ENCODE measurements at regions not wholly inside any gene's neighbourhood (a gene's known extent, or its start where the extent isn't known, plus 50 kb on each side); places are given as distances from the start of the nearest gene placed in this dataset.

DNA sequence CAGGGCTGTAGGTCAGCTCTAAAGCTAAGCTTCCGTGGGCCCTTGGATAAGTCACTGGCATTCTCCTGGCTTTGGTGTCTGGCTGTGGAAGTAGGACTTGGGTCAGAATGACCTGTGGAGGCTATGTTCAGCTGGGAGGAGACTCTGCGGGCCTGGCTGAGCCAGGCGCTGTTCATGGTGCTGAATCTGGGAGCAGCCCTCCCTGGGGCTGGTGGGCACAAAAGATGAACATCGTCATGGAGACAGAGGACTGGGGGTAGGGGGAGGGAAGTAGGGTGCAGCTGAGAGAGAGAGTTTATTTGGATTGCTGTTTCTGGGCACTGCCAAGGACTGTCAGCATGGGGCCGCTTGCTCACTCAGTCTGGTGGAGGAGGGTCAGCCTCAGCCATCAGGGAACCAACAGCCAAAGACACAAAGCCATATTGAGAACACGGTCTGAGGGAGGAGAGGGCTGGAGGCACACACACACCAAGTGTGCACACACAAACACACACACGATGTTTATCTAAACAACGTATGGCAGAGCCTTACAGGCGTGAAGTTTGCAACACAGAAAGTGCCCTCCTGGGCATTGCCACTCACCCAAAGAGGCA lies 120.7 kb upstream of the LINGO1 start (continued):
- TF ChIP-seq, protein P1, sequence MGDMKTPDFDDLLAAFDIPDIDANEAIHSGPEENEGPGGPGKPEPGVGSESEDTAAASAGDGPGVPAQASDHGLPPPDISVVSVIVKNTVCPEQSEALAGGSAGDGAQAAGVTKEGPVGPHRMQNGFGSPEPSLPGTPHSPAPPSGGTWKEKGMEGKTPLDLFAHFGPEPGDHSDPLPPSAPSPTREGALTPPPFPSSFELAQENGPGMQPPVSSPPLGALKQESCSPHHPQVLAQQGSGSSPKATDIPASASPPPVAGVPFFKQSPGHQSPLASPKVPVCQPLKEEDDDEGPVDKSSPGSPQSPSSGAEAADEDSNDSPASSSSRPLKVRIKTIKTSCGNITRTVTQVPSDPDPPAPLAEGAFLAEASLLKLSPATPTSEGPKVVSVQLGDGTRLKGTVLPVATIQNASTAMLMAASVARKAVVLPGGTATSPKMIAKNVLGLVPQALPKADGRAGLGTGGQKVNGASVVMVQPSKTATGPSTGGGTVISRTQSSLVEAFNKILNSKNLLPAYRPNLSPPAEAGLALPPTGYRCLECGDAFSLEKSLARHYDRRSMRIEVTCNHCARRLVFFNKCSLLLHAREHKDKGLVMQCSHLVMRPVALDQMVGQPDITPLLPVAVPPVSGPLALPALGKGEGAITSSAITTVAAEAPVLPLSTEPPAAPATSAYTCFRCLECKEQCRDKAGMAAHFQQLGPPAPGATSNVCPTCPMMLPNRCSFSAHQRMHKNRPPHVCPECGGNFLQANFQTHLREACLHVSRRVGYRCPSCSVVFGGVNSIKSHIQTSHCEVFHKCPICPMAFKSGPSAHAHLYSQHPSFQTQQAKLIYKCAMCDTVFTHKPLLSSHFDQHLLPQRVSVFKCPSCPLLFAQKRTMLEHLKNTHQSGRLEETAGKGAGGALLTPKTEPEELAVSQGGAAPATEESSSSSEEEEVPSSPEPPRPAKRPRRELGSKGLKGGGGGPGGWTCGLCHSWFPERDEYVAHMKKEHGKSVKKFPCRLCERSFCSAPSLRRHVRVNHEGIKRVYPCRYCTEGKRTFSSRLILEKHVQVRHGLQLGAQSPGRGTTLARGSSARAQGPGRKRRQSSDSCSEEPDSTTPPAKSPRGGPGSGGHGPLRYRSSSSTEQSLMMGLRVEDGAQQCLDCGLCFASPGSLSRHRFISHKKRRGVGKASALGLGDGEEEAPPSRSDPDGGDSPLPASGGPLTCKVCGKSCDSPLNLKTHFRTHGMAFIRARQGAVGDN (CRISPR knock-in tag; IDR thresholded peaks at IDR 0.05), result 0 out of 2 replicates have a peak, but pooled peaks have one; percentile 16
- TF ChIP-seq KLF9 (CRISPR knock-in tag; IDR thresholded peaks at IDR 0.05; ENCODE audit: low read depth) (no peak), ZNF124 (CRISPR knock-in tag; IDR thresholded peaks at IDR 0.05) (0 out of 2 replicates have a peak, but pooled peaks have one; percentile 28), FIP1L1 (IDR thresholded peaks at IDR 0.05; ENCODE audit: borderline replicate concordance, insufficient read depth, low read depth, low read length) (no peak), ARHGAP35 (CRISPR knock-in tag; IDR thresholded peaks at IDR 0.05; ENCODE audit: borderline replicate concordance) (no peak), ARNT2 (CRISPR knock-in tag; IDR thresholded peaks at IDR 0.05; ENCODE audit: low read depth) (no peak), ZNF549 (CRISPR knock-in tag; IDR thresholded peaks at IDR 0.05) (no peak), ZNF235 (CRISPR knock-in tag; IDR thresholded peaks at IDR 0.05; ENCODE audit: borderline replicate concordance) (no peak), SRY (CRISPR knock-in tag; IDR thresholded peaks at IDR 0.05) (no peak), NFIB (CRISPR knock-in tag; IDR thresholded peaks at IDR 0.05; ENCODE audit: borderline replicate concordance) (no peak), SAFB2 (CRISPR knock-in tag; IDR thresholded peaks at IDR 0.05; ENCODE audit: borderline replicate concordance, low read depth) (no peak), ZNF331 (CRISPR knock-in tag; IDR thresholded peaks at IDR 0.05) (0 out of 2 replicates have a peak, but pooled peaks have one; percentile 35)
- TF ChIP-seq, protein P2, sequence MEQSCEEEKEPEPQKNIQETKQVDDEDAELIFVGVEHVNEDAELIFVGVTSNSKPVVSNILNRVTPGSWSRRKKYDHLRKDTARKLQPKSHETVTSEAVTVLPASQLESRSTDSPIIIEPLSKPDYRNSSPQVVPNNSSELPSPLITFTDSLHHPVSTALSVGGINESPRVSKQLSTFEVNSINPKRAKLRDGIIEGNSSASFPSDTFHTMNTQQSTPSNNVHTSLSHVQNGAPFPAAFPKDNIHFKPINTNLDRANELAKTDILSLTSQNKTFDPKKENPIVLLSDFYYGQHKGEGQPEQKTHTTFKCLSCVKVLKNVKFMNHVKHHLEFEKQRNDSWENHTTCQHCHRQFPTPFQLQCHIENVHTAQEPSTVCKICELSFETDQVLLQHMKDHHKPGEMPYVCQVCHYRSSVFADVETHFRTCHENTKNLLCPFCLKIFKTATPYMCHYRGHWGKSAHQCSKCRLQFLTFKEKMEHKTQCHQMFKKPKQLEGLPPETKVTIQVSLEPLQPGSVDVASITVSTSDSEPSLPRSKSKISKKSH (CRISPR knock-in tag; IDR thresholded peaks at IDR 0.05; ENCODE audit: borderline replicate concordance), result no peak
- TF ChIP-seq, protein P3, sequence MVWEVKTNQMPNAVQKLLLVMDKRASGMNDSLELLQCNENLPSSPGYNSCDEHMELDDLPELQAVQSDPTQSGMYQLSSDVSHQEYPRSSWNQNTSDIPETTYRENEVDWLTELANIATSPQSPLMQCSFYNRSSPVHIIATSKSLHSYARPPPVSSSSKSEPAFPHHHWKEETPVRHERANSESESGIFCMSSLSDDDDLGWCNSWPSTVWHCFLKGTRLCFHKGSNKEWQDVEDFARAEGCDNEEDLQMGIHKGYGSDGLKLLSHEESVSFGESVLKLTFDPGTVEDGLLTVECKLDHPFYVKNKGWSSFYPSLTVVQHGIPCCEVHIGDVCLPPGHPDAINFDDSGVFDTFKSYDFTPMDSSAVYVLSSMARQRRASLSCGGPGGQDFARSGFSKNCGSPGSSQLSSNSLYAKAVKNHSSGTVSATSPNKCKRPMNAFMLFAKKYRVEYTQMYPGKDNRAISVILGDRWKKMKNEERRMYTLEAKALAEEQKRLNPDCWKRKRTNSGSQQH (CRISPR knock-in tag; IDR thresholded peaks at IDR 0.05; ENCODE audit: low read depth), result no peak
- TF ChIP-seq, protein P4, sequence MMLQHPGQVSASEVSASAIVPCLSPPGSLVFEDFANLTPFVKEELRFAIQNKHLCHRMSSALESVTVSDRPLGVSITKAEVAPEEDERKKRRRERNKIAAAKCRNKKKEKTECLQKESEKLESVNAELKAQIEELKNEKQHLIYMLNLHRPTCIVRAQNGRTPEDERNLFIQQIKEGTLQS (CRISPR knock-in tag; IDR thresholded peaks at IDR 0.05), result 0 out of 2 replicates have a peak, but pooled peaks have one; percentile 21
- TF ChIP-seq, protein P5, sequence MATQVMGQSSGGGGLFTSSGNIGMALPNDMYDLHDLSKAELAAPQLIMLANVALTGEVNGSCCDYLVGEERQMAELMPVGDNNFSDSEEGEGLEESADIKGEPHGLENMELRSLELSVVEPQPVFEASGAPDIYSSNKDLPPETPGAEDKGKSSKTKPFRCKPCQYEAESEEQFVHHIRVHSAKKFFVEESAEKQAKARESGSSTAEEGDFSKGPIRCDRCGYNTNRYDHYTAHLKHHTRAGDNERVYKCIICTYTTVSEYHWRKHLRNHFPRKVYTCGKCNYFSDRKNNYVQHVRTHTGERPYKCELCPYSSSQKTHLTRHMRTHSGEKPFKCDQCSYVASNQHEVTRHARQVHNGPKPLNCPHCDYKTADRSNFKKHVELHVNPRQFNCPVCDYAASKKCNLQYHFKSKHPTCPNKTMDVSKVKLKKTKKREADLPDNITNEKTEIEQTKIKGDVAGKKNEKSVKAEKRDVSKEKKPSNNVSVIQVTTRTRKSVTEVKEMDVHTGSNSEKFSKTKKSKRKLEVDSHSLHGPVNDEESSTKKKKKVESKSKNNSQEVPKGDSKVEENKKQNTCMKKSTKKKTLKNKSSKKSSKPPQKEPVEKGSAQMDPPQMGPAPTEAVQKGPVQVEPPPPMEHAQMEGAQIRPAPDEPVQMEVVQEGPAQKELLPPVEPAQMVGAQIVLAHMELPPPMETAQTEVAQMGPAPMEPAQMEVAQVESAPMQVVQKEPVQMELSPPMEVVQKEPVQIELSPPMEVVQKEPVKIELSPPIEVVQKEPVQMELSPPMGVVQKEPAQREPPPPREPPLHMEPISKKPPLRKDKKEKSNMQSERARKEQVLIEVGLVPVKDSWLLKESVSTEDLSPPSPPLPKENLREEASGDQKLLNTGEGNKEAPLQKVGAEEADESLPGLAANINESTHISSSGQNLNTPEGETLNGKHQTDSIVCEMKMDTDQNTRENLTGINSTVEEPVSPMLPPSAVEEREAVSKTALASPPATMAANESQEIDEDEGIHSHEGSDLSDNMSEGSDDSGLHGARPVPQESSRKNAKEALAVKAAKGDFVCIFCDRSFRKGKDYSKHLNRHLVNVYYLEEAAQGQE (IDR thresholded peaks at IDR 0.05; ENCODE audit: borderline replicate concordance in 1 of 2, low read depth in 1 of 2, low read length in 2 of 2), result peak; percentile 91 to 96
